WTC11 (cell line): ENCODE measurements at regions not wholly inside any gene's neighbourhood (a gene's known extent, or its start where the extent isn't known, plus 50 kb on each side); places are given as distances from the start of the nearest gene placed in this dataset.

Experiments used
- ATAC-seq: fragments of 200-7000 bp; cut with Tn5 transposase; 2 replicates; pipeline ENCODE4 v1.10.0; 2021; ENCODE audit warnings: mild to moderate bottlenecking, moderate library complexity
- CTCF ChIA-PET: fragments of 300-600 bp; sonication (Branson Sonifier 250); formaldehyde crosslinking; loops from one replicate; lab custom pipeline; 2021; ENCODE audit warnings: antibody characterized with exemption; lab: Charles Lee
- POLR2A ChIA-PET: fragments of 350-600 bp; sonication (Branson Sonifier 250); formaldehyde crosslinking; loops from one replicate; lab custom pipeline; 2021; ENCODE audit warnings: antibody characterized with exemption; lab: Charles Lee
- DNase-seq: peaks from one replicate; pipeline ENCODE4 v3.0.0; 2021; ENCODE audit warnings: low spot score
- H3K27ac Mint-ChIP-seq: 2 replicates; pipeline ENCODE4 v1.8.0; 2021; ENCODE audit warnings: mixed read lengths
- H3K27me3 Mint-ChIP-seq: 2 replicates; pipeline ENCODE4 v1.8.0; 2021; ENCODE audit warnings: low read depth, mild to moderate bottlenecking, moderate library complexity, mixed read lengths
- H3K36me3 Mint-ChIP-seq: 2 replicates; pipeline ENCODE4 v1.8.0; 2021; ENCODE audit warnings: mixed read lengths
- H3K4me1 Mint-ChIP-seq: 2 replicates; pipeline ENCODE4 v1.8.0; 2022; ENCODE audit warnings: mixed read lengths
- H3K4me3 Mint-ChIP-seq: 2 replicates; pipeline ENCODE4 v1.8.0; 2021; ENCODE audit warnings: mild to moderate bottlenecking, moderate library complexity, mixed read lengths
- H3K9me3 Mint-ChIP-seq: 2 replicates; pipeline ENCODE4 v1.8.0; 2021; ENCODE audit warnings: mixed read lengths
- AR ChIP-seq: fragments of 250-450 bp; sonication (Bioruptor Pico); IDR thresholded peaks from 2 replicates; pipeline ENCODE4 v1.9.0; 2021; ENCODE audit warnings: mild to moderate bottlenecking
- ATF1 ChIP-seq: sonication (generic); formaldehyde crosslinking; IDR thresholded peaks from 2 replicates; pipeline ENCODE4 v1.8.1; 2023; ENCODE audit warnings: mild to moderate bottlenecking, moderate library complexity, missing genetic modification reagents
- CDX4 ChIP-seq: fragments of 250-450 bp; sonication (Bioruptor Pico); IDR thresholded peaks from 2 replicates; pipeline ENCODE4 v1.9.0; 2021; ENCODE audit warnings: moderate library complexity, mild to moderate bottlenecking, inconsistent platforms, borderline replicate concordance
- CTCF ChIP-seq: fragments of 200-600 bp; IDR thresholded peaks from 2 replicates; pipeline ENCODE4 v1.8.0; 2022; ENCODE audit warnings: antibody characterized with exemption
- FOXP1 ChIP-seq: sonication (generic); formaldehyde crosslinking; IDR thresholded peaks from 2 replicates; pipeline ENCODE4 v1.8.0; 2022; ENCODE audit warnings: missing genetic modification reagents, mild to moderate bottlenecking, moderate library complexity, borderline replicate concordance
- GTF2I ChIP-seq: fragments of 250-450 bp; sonication (Bioruptor Pico); conservative IDR thresholded peaks from 2 replicates; pipeline ENCODE4 v1.4.0; 2021; ENCODE audit warnings: mild to moderate bottlenecking
- HMGA2 ChIP-seq: fragments of 250-450 bp; sonication (Bioruptor Pico); IDR thresholded peaks from 2 replicates; pipeline ENCODE4 v1.4.0; 2021; ENCODE audit warnings: mild to moderate bottlenecking, moderate library complexity
- MYBL2 ChIP-seq: sonication (generic); formaldehyde crosslinking; IDR thresholded peaks from 2 replicates; pipeline ENCODE4 v1.8.1; 2023; ENCODE audit warnings: mild to moderate bottlenecking, moderate library complexity, missing genetic modification reagents
- NR1H2 ChIP-seq: sonication (generic); formaldehyde crosslinking; IDR thresholded peaks from 2 replicates; pipeline ENCODE4 v1.9.0; 2021; ENCODE audit warnings: mild to moderate bottlenecking, moderate library complexity, missing genetic modification reagents
- NR2C2 ChIP-seq: sonication (generic); formaldehyde crosslinking; IDR thresholded peaks from 2 replicates; pipeline ENCODE4 v1.8.0; 2022; ENCODE audit warnings: mild to moderate bottlenecking, missing genetic modification reagents
- PREB ChIP-seq: sonication (generic); formaldehyde crosslinking; IDR thresholded peaks from 2 replicates; pipeline ENCODE4 v1.8.1; 2022; ENCODE audit warnings: mild to moderate bottlenecking, missing genetic modification reagents, moderate library complexity, borderline replicate concordance
- RORB ChIP-seq: fragments of 250-450 bp; sonication (Bioruptor Pico); IDR thresholded peaks from 2 replicates; pipeline ENCODE4 v1.9.0; 2021; ENCODE audit warnings: mild to moderate bottlenecking
- SP1 ChIP-seq: sonication (generic); formaldehyde crosslinking; conservative IDR thresholded peaks from 2 replicates; pipeline ENCODE4 v1.8.1; 2022; ENCODE audit warnings: missing genetic modification reagents
- USF1 ChIP-seq: sonication (generic); formaldehyde crosslinking; IDR thresholded peaks from 2 replicates; pipeline ENCODE4 v1.8.0; 2022; ENCODE audit warnings: mild to moderate bottlenecking, missing genetic modification reagents
- ZNF138 ChIP-seq: sonication (generic); formaldehyde crosslinking; conservative IDR thresholded peaks from 2 replicates; pipeline ENCODE4 v1.8.1; 2022; ENCODE audit warnings: mild to moderate bottlenecking, moderate library complexity, missing genetic modification reagents
- ZNF219 ChIP-seq: sonication (generic); formaldehyde crosslinking; IDR thresholded peaks from 2 replicates; pipeline ENCODE4 v1.8.0; 2023; ENCODE audit warnings: missing genetic modification reagents, mild to moderate bottlenecking, borderline replicate concordance
- ZNF232 ChIP-seq: sonication (generic); formaldehyde crosslinking; IDR thresholded peaks from 2 replicates; pipeline ENCODE4 v1.8.0; 2022; ENCODE audit warnings: mild to moderate bottlenecking, missing genetic modification reagents
- ZNF263 ChIP-seq: sonication (generic); formaldehyde crosslinking; IDR thresholded peaks from 2 replicates; pipeline ENCODE4 v1.8.1; 2022; ENCODE audit warnings: low read depth, mild to moderate bottlenecking, moderate library complexity, missing genetic modification reagents
- ZNF425 ChIP-seq: fragments of 250-450 bp; sonication (Bioruptor Pico); conservative IDR thresholded peaks from 2 replicates; pipeline ENCODE4 v1.9.0; 2021; ENCODE audit warnings: mild to moderate bottlenecking

- TF ChIP-seq ATF1 (CRISPR knock-in tag), result no peak
These were observed 218.8 kb upstream of the C11orf87 start (continued) for GRCh38 chr11:109203176-109203575.

- ATAC-seq (no peak), DNase-seq (no peak)
- Mint-ChIP-seq H3K27me3 (no peaks in the 10 kb centered on the region), H3K9me3 (peaks cover 16% of the 10 kb centered on the region), H3K4me1 (no peaks in the 10 kb centered on the region), H3K4me3 (no peak overlapping the region), H3K27ac (no peak overlapping the region), H3K36me3 (peaks cover 9% of the 10 kb centered on the region)
- ChIA-PET CTCF (no interaction called here), POLR2A (no interaction called here)
- TF ChIP-seq CDX4 (CRISPR knock-in tag), result no peak
- TF ChIP-seq CTCF, result no peak
- TF ChIP-seq USF1 (CRISPR knock-in tag), result no peak
- TF ChIP-seq PREB (CRISPR knock-in tag), result no peak
- TF ChIP-seq RORB (CRISPR knock-in tag), result no peak
- TF ChIP-seq ZNF219, result no peak
- TF ChIP-seq MYBL2 (CRISPR knock-in tag), result no peak
- no peak for TF ChIP-seq GTF2I (CRISPR knock-in tag)
- TF ChIP-seq AR (CRISPR knock-in tag), result no peak
- TF ChIP-seq NR2C2 (CRISPR knock-in tag), result no peak
- TF ChIP-seq ZNF138, result no peak
- no peak for TF ChIP-seq FOXP1 (CRISPR knock-in tag)
- TF ChIP-seq NR1H2, result no peak
- no peak for TF ChIP-seq HMGA2
- no peak for TF ChIP-seq SP1
- no peak for TF ChIP-seq ZNF263 (CRISPR knock-in tag)
- no peak for TF ChIP-seq ZNF425 (CRISPR knock-in tag)
- TF ChIP-seq ZNF232 (CRISPR knock-in tag), result no peak
These were observed 216.7 kb upstream of the C11orf87 start for GRCh38 chr11:109205312-109205711.
